OCI-LY7 (cell line): ENCODE measurements at regions not wholly inside any gene's neighbourhood (a gene's known extent, or its start where the extent isn't known, plus 50 kb on each side); places are given as distances from the start of the nearest gene placed in this dataset.

ENCODE experiments used
- BruUV-seq: library from RNA; stranded (reverse); fragments of 400-500 nt; replicated peaks from 2 replicates; lab custom pipeline; 2021; lab: Mats Ljungman, UMichigan
- CTCF ChIA-PET: fragments of 300-600 bp; sonication (Branson Sonifier 250); formaldehyde crosslinking; loops from one replicate; lab custom pipeline; 2022; ENCODE audit warnings: antibody characterized with exemption; ENCODE audit not compliant: unreplicated experiment; lab: Charles Lee
- POLR2A ChIA-PET: fragments of 300-600 bp; sonication (Branson Sonifier 250); formaldehyde crosslinking; loops from one replicate; lab custom pipeline; 2022; ENCODE audit warnings: antibody characterized with exemption; lab: Charles Lee
- DNase-seq: peaks from one replicate; pipeline ENCODE4 v3.0.0-alpha.2; 2015; ENCODE audit warnings: low spot score
- H2AFZ ChIP-seq: fragments of 200-600 bp; sonication (generic), shearing (Covaris generic); 2 replicates; pipeline ENCODE4 v1.6.1; 2014; ENCODE audit warnings: mild to moderate bottlenecking, antibody characterized with exemption, low read length, moderate library complexity
- H3K27ac ChIP-seq: fragments of 200-600 bp; sonication (generic); 2 replicates; pipeline ENCODE4 v1.5.1; 2014; ENCODE audit warnings: mixed run types, low read depth, mild to moderate bottlenecking, moderate library complexity, low read length, inconsistent platforms; ENCODE audit not compliant: poor library complexity, severe bottlenecking
- H3K36me3 ChIP-seq: fragments of 200-600 bp; sonication (generic); 2 replicates; pipeline ENCODE4 v1.6.1; 2014; ENCODE audit warnings: mild to moderate bottlenecking, antibody characterized with exemption, low read length, moderate library complexity, mixed read lengths; ENCODE audit not compliant: insufficient read depth
- H3K4me1 ChIP-seq: fragments of 200-600 bp; sonication (generic); 2 replicates; pipeline ENCODE4 v1.5.1; 2014; ENCODE audit warnings: mild to moderate bottlenecking, low read length; ENCODE audit not compliant: insufficient read depth, poor library complexity, severe bottlenecking
- H3K4me2 ChIP-seq: fragments of 200-600 bp; sonication (generic); 2 replicates; pipeline ENCODE4 v1.6.1; 2014; ENCODE audit warnings: mild to moderate bottlenecking, low read length
- H3K4me3 ChIP-seq: fragments of 200-600 bp; sonication (generic); 2 replicates; pipeline ENCODE4 v1.5.1; 2014; ENCODE audit warnings: mild to moderate bottlenecking, low read depth, low read length; ENCODE audit not compliant: poor library complexity, severe bottlenecking
- H3K79me2 ChIP-seq: fragments of 200-600 bp; sonication (generic); 2 replicates; pipeline ENCODE4 v1.6.1; 2016; ENCODE audit warnings: low read depth, mild to moderate bottlenecking, low read length, moderate library complexity, mixed read lengths; ENCODE audit not compliant: insufficient read depth
- H3K9me2 ChIP-seq: fragments of 200-600 bp; sonication (generic); 2 replicates; pipeline ENCODE4 v1.6.1; 2016; ENCODE audit warnings: mild to moderate bottlenecking, low read length, mixed read lengths; ENCODE audit not compliant: insufficient read depth
- H3K9me3 ChIP-seq: fragments of 200-600 bp; sonication (generic); 2 replicates; pipeline ENCODE4 v1.6.1; 2014; ENCODE audit warnings: mild to moderate bottlenecking, mixed run types, low read length, mixed read lengths
- H4K20me1 ChIP-seq: fragments of 200-600 bp; sonication (generic); 2 replicates; pipeline ENCODE4 v1.6.1; 2014; ENCODE audit warnings: mild to moderate bottlenecking, antibody characterized with exemption, low read length, moderate library complexity, mixed read lengths; ENCODE audit not compliant: insufficient read depth
- CTCF ChIP-seq: fragments of 200-600 bp; sonication (generic); conservative IDR thresholded peaks from 2 replicates; pipeline ENCODE4 v1.5.1; 2014; ENCODE audit warnings: mild to moderate bottlenecking, antibody characterized with exemption, low read length, moderate library complexity, mixed read lengths
- EZH2phosphoT487 ChIP-seq: fragments of 200-600 bp; sonication (generic); IDR thresholded peaks from 2 replicates; pipeline ENCODE4 v1.6.1; 2018; ENCODE audit warnings: low read depth, borderline replicate concordance, mild to moderate bottlenecking, mixed run types, antibody characterized with exemption, low read length, moderate library complexity, mixed read lengths
- intact Hi-C: fragments of 100-400 bp; cut with micrococcal nuclease; formaldehyde crosslinking; loops from one replicate; pipeline ENCODE4 v1.10.0; 2022; ENCODE audit not compliant: unreplicated experiment

GRCh38 chr12:90079529-90080210 lies 371.0 kb upstream of the ATP2B1 start:
- intact Hi-C loops: loop anchor here (5.0 kb wide), 1 partner anchor 152 kb away; no protein-coding TSS in a partner anchor
- H3K9me3 ChIP-seq: peaks cover 9% of the 10 kb centered on the region; the same call in 1 of the 2 replicates
- ChIA-PET CTCF (no interaction called here), POLR2A (interaction anchor here (0.6 to 0.9 kb wide), 2 partner anchors 16 to 246 kb away, joined by 3 read pairs; no protein-coding TSS in a partner anchor)
- H2AFZ ChIP-seq: no peak overlapping the region; the same call in 1 of the 2 replicates
- H3K27ac ChIP-seq: no peak overlapping the region
- peaks cover 39% of the 10 kb centered on the region for H3K4me1 ChIP-seq
- H3K4me2 ChIP-seq: no peak overlapping the region
- no TSS peak for BruUV-seq
- H3K79me2 ChIP-seq: no peaks in the 10 kb centered on the region
- peaks cover 3% of the 10 kb centered on the region; the same call in 1 of the 2 replicates for H3K36me3 ChIP-seq
- no peaks in the 10 kb centered on the region for H3K9me2 ChIP-seq
- H3K4me3 ChIP-seq: no peak overlapping the region
- DNase-seq: no peak
- TF ChIP-seq CTCF (no peak), EZH2phosphoT487 (no peak)
- no peaks in the 10 kb centered on the region for H4K20me1 ChIP-seq

GRCh38 chr12:90078344-90078743 lies 369.7 kb upstream of the ATP2B1 start:
- Histone ChIP-seq H4K20me1 (no peaks in the 10 kb centered on the region), H3K36me3 (peaks cover 6% of the 10 kb centered on the region; the same call in 1 of the 2 replicates), H2AFZ (peak overlapping the region; percentile 65; the same call in 1 of the 2 replicates), H3K9me3 (peaks cover 9% of the 10 kb centered on the region; the same call in 1 of the 2 replicates), H3K9me2 (no peaks in the 10 kb centered on the region), H3K27ac (no peak overlapping the region), H3K4me3 (no peak overlapping the region), H3K4me2 (no peak overlapping the region), H3K4me1 (peaks cover 52% of the 10 kb centered on the region), H3K79me2 (no peaks in the 10 kb centered on the region)
- BruUV-seq: no TSS peak
- DNase-seq: no peak
- intact Hi-C loops: loop anchor here (5.0 kb wide), 1 partner anchor 151 kb away; no protein-coding TSS in a partner anchor
- TF ChIP-seq EZH2phosphoT487 (no peak), CTCF (no peak)
- ChIA-PET CTCF (no interaction called here), POLR2A (interaction anchor here (0.7 to 2.3 kb wide), 4 partner anchors 16 to 217 kb away, joined by 3 to 9 read pairs (median 4); no protein-coding TSS in a partner anchor)
